ENCODE measurements at regions not wholly inside any gene's neighbourhood (a gene's known extent, or its start where the extent isn't known, plus 50 kb on each side); places are given as distances from the start of the nearest gene placed in this dataset.

GRCh38 chr17:417691-418420 lies 65.2 kb upstream of the RPH3AL start:
- Histone ChIP-seq H3K4me3 (ENCODE audit: low read depth, low read length) (no peak overlapping the region), H3K36me3 (ENCODE audit: control insufficient read depth, insufficient read depth, low read length) (no peaks in the 10 kb centered on the region), H3K27me3 (ENCODE audit: control insufficient read depth, insufficient read depth, low read length) (no peaks in the 10 kb centered on the region)
- FAIRE-seq (no peak), DNase-seq (ENCODE audit: low read depth) (no peak)
- no peak for TF ChIP-seq CTCF (IDR thresholded peaks at IDR 0.05; ENCODE audit: insufficient read depth, low read length, severe bottlenecking)

DNA sequence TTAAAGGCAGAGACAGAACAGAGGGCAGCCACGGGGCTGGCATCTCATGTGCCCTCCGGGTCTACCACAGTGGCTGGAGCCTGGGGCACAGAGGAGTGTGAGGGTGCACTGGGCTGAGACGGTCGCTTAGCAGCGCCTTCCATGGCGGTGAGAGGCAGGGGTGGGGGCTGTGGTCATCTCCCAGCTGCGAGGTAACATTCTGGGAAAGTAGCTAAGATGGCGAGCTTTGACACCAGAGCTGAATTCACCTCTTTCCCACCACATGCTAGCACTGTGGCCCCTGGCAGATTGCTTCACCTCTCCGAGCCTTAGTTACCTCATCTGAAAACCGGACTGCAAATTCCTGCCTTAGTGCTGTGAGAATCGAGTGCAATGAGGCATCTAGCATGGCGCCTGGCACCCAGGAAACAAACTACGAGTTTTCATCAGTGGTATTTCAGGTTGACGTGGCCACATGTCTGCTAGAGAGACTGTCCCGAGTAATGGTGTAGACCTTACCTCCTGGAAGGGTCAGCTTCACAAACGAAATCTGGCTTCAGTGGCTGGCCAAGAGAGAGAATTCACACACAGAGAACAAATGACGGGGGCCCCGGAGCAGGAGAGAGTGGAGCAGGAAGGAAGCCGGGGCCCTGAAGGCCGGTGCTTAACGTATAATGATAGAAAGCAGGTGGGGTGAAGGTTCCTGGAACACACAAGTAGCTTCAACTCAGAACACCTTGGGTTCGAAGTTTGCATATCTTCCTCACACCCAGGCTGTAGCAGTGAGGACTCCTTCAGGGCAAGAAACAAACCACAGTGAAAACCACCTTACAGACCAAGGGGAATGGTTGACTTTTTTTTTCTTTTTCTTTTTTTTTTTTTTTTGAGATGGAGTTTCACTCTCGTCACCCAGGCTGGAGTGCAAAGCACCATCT lies 63.9 kb upstream of the RPH3AL start:
- Histone ChIP-seq H3K36me3 (ENCODE audit: control insufficient read depth, insufficient read depth, low read length) (no peaks in the 10 kb centered on the region), H3K27me3 (ENCODE audit: control insufficient read depth, insufficient read depth, low read length) (no peaks in the 10 kb centered on the region), H3K4me3 (ENCODE audit: low read depth, low read length) (no peak overlapping the region)
- TF ChIP-seq CTCF (IDR thresholded peaks at IDR 0.05; ENCODE audit: insufficient read depth, low read length, severe bottlenecking) = no peak
- FAIRE-seq (peak; percentile 18), DNase-seq (ENCODE audit: low read depth) (no peak)

GRCh38 chr17:413706-414380 lies 61.2 kb upstream of the RPH3AL start:
- no peak for TF ChIP-seq CTCF (IDR thresholded peaks at IDR 0.05; ENCODE audit: insufficient read depth, low read length, severe bottlenecking)
- Histone ChIP-seq H3K27me3 (ENCODE audit: control insufficient read depth, insufficient read depth, low read length) (no peaks in the 10 kb centered on the region), H3K4me3 (ENCODE audit: low read depth, low read length) (no peak overlapping the region), H3K36me3 (ENCODE audit: control insufficient read depth, insufficient read depth, low read length) (no peaks in the 10 kb centered on the region)
- FAIRE-seq (no peak), DNase-seq (ENCODE audit: low read depth) (no peak)

GRCh38 chr17:413016-413350 lies 60.4 kb upstream of the RPH3AL start:
- no peaks in the 10 kb centered on the region for H3K27me3 ChIP-seq (ENCODE audit: control insufficient read depth, insufficient read depth, low read length)
- no peak for TF ChIP-seq CTCF (IDR thresholded peaks at IDR 0.05; ENCODE audit: insufficient read depth, low read length, severe bottlenecking)
- no peaks in the 10 kb centered on the region for H3K36me3 ChIP-seq (ENCODE audit: control insufficient read depth, insufficient read depth, low read length)
- DNase-seq (ENCODE audit: low read depth) (no peak), FAIRE-seq (no peak)
- no peak overlapping the region for H3K4me3 ChIP-seq (ENCODE audit: low read depth, low read length)

DNA sequence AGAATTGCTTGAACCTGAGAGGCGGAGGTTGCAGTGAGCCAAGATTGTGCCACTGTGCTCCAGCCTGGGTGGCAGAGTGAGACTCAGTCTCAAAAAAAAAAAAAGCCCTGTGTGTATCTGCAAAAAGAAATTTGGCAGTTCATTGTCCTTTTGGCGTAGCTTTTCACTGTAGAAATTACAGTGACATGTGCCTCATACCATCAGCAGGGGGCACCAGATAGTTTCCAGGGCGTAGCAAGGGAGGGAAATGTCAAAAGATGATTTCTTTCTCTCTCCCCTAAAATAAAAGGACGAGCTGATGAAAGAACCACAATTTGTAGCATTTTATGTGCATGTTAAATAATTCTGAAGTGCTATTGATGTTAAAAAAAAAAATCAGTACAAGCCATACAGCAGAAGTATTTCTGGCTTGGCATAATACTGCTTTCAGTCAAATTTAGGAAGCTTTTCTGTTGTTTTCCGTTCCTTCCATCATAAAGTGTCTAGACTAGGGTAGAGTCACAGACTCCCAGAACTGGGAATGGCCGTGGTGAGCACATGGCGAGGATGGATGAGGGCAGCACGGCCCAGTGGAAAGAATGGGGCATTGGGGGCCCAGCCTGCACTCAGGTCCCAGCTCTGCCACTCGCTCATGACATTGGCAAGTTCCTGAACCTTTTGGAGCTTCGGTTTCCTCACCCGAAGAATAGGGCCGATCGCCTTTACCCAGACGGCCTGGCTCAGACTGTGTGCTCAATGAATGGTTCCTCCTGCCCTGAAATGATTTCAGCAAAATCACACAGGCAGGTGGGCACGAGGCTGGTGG lies 59.8 kb upstream of the RPH3AL start:
- FAIRE-seq = no peak
- TF ChIP-seq CTCF (IDR thresholded peaks at IDR 0.05; ENCODE audit: insufficient read depth, low read length, severe bottlenecking) = peak; percentile 63
- Histone ChIP-seq H3K4me3 (ENCODE audit: low read depth, low read length) (no peak overlapping the region), H3K36me3 (ENCODE audit: control insufficient read depth, insufficient read depth, low read length) (no peaks in the 10 kb centered on the region), H3K27me3 (ENCODE audit: control insufficient read depth, insufficient read depth, low read length) (no peaks in the 10 kb centered on the region)
- DNase-seq (ENCODE audit: low read depth) = peak; percentile 39

Data from bronchial epithelial cell (primary cell).